LHCN-M2 (cell line): ENCODE measurements at regions not wholly inside any gene's neighbourhood (a gene's known extent, or its start where the extent isn't known, plus 50 kb on each side); places are given as distances from the start of the nearest gene placed in this dataset.
"Not testable (repeated sequence)": the region's sequence is repeated elsewhere in the genome, so short reads cannot be mapped to it uniquely, and the experiment has no call there.

Source experiments
- DNase-seq: peaks from one replicate; pipeline ENCODE4 v3.0.0-alpha.2; 2012; ENCODE audit warnings: low read depth

GRCh38 chr2:150267651-150268415, 219.6 kb downstream of the RND3 start:
- no peak for DNase-seq

DNA sequence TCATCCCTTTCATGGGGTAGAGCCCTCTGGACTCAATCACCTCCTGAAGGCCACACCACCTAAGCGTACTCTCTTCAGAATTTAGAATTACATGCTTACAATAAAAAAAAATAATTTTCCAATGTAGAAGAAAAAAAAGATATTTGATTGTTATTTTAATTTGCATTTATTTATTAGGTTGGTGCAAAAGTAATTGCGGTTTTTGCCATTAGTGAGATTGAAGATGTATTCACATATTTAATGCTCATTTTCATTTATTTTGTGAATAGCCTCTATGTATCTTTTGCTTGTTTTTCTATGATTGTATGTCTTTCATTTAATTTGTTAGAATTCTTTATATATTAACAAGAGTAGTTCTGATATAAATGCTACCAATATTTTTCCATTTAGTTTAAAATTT, 220.5 kb downstream of the RND3 start:
- DNase-seq: no peak

GRCh38 chr2:150264442-150264841, 223.0 kb downstream of the RND3 start:
- no peak for DNase-seq

DNA sequence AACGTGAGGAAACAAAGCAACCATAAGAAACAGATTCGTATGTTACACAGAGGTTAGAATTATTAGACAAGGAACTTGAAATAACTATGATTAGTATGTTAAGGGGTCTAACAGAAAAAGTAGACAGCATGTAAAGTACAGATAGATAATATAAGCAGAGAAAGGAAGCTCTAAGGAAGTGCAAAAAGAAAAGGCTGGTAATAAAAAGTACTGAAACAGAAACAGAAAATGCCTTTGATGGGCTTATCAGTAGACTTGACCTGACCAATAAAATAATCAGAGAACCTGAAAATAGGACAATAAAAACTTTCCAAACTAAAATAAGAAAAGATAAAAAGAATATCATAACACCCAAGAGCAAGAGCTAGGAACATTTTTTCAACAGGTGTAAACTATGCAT, 225.8 kb downstream of the RND3 start:
- DNase-seq: no peak

DNA sequence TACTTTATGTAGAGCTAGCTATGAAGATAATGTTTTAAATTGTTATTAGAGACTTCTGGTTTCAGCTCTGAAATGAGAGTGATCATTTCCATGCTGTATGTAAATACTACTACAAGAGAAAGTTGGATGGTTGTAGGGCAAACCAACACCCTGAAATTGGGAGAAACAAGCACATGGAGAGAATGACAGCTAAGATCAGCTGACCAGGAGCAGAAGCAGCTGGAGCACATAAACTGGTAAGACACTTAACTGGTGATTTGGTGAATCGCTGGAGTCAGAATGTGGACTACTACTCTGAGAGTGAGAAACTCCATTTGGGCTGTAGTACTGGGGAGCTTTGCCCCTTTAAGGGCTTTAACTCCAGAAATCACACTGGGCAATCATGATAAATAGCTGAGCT, 226.8 kb downstream of the RND3 start:
- DNase-seq: no peak

DNA sequence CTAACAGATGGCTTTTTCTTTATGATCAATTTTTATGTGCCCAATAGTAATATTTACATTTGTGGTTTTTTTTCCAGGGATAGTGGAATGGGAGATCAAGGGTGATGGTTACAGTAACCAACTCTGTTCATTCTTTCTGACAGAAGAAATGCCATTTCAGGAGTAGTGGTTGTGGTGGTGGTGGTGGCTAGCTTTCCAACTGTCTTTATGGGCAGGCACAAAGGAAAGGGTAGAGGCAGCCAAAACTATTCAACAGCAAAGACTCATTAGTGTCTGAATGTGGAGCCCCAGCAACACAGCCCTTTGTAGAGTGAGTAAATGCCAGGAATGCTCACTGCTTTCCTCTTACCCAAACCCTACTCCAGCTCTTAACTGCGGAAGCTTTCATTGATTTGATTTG, 227.7 kb downstream of the RND3 start:
- DNase-seq: no peak

DNA sequence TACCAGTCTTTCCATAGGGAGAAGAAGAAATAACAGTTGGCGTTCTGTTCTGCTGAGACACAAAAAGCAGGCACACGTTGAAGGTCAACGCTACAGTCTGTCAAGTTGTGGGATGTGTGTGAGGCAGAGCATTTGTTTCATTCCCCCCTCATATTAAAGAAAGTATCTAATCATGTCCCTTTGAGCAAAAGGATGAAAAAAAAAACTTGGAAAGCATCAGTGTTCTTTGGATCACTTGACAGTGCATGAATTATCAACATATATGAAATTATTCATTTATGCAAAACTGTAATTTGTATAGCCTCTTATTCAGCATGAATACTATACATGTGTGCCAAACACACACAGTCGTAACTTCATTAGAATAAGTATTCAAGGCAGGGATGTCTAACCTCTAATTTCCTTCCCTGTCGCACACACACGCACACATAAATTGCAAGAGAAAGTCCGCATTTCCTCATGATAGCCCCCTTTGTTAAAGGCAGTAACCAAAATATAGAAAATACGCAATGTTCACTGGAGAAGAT, 228.6 kb downstream of the RND3 start:
- DNase-seq: no peak

GRCh38 chr2:150256736-150257135, 230.7 kb downstream of the RND3 start:
- no peak for DNase-seq

DNA sequence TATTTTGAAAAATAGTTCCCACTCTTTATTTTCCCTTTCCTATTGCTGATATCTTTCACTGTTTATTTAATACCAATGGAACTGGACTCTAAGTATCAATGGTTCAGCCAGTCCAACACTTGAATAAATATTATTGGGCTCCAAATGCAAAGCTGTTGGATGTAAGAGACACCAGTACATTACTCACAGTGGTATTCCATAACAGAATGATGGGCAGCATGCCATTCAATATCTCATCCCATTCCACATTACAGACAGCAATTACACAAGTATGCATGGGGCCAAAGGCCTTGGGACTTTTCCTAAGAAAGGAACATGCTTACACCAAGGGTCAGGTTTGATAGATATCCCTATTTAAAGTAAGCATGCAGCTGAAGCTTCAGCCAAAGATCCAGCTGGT, 231.9 kb downstream of the RND3 start:
- peak; percentile 86 for DNase-seq

DNA sequence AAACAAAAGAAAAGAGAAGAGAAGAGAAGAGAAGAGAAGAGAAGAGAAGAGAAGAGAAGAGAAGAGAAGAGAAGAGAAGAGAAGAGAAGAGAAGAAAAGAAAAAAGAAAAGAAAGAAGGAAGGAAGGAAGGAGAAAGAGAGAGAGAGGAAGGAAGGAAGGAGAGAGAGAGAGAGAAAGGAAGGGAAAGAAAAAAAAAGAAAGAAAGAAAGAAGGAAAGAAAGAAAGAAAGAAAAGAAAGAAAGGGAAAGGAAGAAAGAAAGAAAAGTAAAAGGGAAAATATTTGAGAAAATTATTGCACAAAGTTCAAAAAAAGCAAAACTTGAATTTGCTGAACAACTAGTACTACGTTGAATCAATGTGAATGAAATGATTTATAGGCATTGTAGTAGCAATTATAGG, 237.7 kb downstream of the RND3 start:
- not testable (repeated sequence) for DNase-seq

GRCh38 chr2:150247481-150247880, 240.0 kb downstream of the RND3 start:
- no peak for DNase-seq

DNA sequence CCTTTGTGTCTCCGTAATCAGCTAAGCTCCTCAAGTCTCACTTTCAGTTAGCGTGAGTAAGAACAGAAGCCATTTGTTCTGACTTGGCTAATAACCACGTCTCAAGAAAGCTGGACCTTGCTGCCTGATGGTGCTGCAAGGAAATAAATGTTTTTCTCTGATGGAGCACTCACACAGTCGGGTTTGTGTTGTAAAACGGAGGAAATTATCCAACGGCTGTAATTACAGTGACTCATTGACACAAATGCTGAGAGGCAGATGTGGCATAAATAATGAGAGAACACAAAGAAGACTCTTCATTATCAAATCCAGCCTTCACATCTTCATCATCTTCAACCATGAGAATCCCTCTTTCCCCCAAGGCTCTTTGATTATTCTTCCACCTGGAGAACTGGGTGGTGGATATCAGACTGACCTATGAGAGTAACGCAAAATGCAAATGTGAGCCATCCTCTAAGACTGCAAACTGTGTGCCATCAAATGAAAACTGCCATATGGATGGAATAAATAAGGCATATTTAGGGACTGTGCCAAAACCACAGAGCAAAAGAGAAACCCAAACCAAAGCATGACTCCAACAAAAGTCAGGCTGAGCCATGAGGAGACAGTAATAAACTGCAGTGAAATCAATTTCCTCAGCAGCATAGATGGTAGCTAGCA, 252.6 kb downstream of the RND3 start:
- peak; percentile 85 for DNase-seq

DNA sequence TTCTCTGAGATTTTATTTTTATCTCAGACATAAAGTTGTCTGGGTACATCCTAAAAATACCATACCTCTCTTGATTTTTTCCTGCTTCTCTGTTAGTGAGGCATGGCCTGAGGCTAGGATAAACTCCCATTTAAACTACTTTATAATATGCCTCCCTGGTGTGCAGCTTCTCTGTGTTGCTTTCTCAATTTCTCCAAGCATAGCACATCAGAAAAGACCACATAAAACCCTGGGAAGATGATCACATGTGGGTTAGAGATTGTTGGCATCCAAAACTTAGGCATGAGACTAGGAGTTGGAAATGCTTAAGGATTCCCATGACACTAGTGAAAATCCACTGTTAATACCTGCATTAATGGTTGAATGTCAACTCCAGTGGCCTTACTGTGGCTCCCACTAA, 254.6 kb downstream of the RND3 start:
- DNase-seq: no peak

DNA sequence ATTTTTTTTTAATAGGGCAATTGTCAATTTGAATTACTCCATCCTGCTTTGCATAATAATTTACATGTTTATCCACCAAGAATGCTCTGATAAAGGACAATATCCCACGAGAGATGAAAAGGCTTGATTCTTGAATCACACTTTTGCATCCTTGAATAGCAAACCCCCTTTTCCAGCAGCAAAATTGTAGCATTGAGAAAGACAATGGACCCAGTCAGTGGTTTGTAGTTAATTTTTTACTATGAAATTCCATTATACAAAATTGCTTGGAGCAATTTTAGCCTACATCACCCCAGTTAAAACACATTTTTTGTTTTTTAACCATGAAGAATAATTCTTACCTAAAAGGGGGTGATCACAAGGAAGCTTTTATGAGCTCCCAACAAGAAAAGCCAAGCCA, 255.1 kb downstream of the RND3 start:
- DNase-seq: no peak

GRCh38 chr2:150230616-150231015, 256.9 kb downstream of the RND3 start:
- no peak for DNase-seq

GRCh38 chr2:150230004-150230403, 257.5 kb downstream of the RND3 start:
- no peak for DNase-seq

DNA sequence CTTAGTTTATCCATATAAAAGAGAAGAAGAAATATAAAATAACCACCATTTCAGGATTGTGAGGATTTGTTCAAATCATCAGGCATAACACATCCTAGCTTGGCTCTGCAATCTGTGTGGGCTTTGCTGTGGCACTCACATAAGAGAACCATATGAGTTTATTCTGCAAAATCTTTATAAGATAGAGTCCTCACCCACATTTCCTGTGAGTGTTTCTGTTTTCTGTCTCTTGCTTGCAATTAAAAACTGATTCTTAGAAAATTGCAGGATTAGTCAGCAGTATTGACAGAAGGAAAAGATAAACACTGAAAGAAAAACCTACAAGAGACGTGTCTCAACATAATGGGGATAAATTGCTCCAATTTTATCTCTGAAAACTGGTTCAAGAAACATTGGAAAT, 258.5 kb downstream of the RND3 start:
- no peak for DNase-seq

- DNase-seq: no peak
These were observed 262.4 kb downstream of the RND3 start for GRCh38 chr2:150225030-150225429.

- no peak for DNase-seq
These were observed 263.1 kb downstream of the RND3 start for GRCh38 chr2:150224321-150224720.

GRCh38 chr2:150222942-150223341, 264.5 kb downstream of the RND3 start:
- DNase-seq: no peak

DNA sequence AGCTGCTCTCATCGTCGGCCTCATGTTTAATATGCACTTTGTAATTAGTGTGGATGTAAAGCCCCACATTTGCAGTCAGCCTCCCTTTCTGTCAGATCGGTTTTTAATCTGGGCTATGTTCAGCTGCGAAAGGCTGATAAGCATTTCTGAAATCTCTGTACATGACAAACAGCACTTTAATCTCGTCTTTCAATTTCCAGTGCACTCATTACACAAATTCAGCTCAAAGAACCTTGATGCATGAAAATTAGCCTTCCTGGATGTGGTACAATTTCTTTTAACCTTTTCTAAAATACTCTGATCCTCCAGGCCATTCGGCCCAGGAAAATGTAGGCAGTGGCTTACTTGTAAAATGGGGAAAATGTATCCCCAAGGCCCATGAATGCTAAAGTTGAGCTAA, 265.1 kb downstream of the RND3 start:
- no peak for DNase-seq

- no peak for DNase-seq
These were observed 267.6 kb downstream of the RND3 start for GRCh38 chr2:150219861-150220260.

GRCh38 chr2:150215041-150215440, 272.4 kb downstream of the RND3 start:
- no peak for DNase-seq
